H9 (cell line): ENCODE measurements at regions not wholly inside any gene's neighbourhood (a gene's known extent, or its start where the extent isn't known, plus 50 kb on each side); places are given as distances from the start of the nearest gene placed in this dataset.
"Not testable (repeated sequence)": the region's sequence is repeated elsewhere in the genome, so short reads cannot be mapped to it uniquely, and the experiment has no call there.

Experiments
- DNase-seq: peaks from one replicate; pipeline ENCODE4 v3.0.0-alpha.2; 2017
- H2AFZ ChIP-seq: one replicate; pipeline ENCODE4 v1.6.1; 2013; ENCODE audit warnings: mild to moderate bottlenecking, low read length, control low read depth, moderate library complexity
- H2AK5ac ChIP-seq: 2 replicates; pipeline ENCODE4 v1.6.1; 2013; ENCODE audit warnings: low read length, control low read depth, mixed read lengths; ENCODE audit not compliant: insufficient read length
- H2BK120ac ChIP-seq: one replicate; pipeline ENCODE4 v1.6.1; 2013; ENCODE audit warnings: low read depth, mild to moderate bottlenecking, low read length, control low read depth, inconsistent platforms; ENCODE audit not compliant: poor library complexity, severe bottlenecking
- H2BK12ac ChIP-seq: 2 replicates; pipeline ENCODE4 v1.6.1; 2013; ENCODE audit warnings: low read length, control low read depth, mixed read lengths, low read depth; ENCODE audit not compliant: insufficient read length
- H2BK15ac ChIP-seq: 2 replicates; pipeline ENCODE4 v1.6.1; 2013; ENCODE audit warnings: low read depth, low read length, control low read depth
- H2BK20ac ChIP-seq: one replicate; pipeline ENCODE4 v1.6.1; 2013; ENCODE audit warnings: low read depth, mild to moderate bottlenecking, low read length, control low read depth, inconsistent platforms; ENCODE audit not compliant: poor library complexity, severe bottlenecking
- H2BK5ac ChIP-seq: 2 replicates; pipeline ENCODE4 v1.6.1; 2013; ENCODE audit warnings: low read length, control low read depth, mixed read lengths; ENCODE audit not compliant: insufficient read length
- H3K14ac ChIP-seq: 2 replicates; pipeline ENCODE4 v1.6.1; 2013; ENCODE audit warnings: low read length, control low read depth; ENCODE audit not compliant: insufficient read depth
- H3K18ac ChIP-seq: 2 replicates; pipeline ENCODE4 v1.6.1; 2013; ENCODE audit warnings: low read depth, mild to moderate bottlenecking, mixed read lengths, low read length, control low read depth; ENCODE audit not compliant: insufficient read length
- H3K23ac ChIP-seq: 2 replicates; pipeline ENCODE4 v1.6.1; 2013; ENCODE audit warnings: low read length, control low read depth, mixed read lengths, low read depth; ENCODE audit not compliant: insufficient read length
- H3K23me2 ChIP-seq: 2 replicates; pipeline ENCODE4 v1.6.1; 2013; ENCODE audit warnings: low read depth, mild to moderate bottlenecking, mixed read lengths, low read length, control low read depth; ENCODE audit not compliant: insufficient read length, poor library complexity, severe bottlenecking
- H3K27ac ChIP-seq: 2 replicates; pipeline ENCODE4 v1.5.1; 2013; ENCODE audit warnings: low read length, control low read depth, mixed read lengths, low read depth; ENCODE audit not compliant: insufficient read length
- H3K27me3 ChIP-seq: 2 replicates; pipeline ENCODE4 v1.6.1; 2013; ENCODE audit warnings: low read length, control low read depth, inconsistent platforms; ENCODE audit not compliant: insufficient read depth
- H3K4ac ChIP-seq: 2 replicates; pipeline ENCODE4 v1.6.1; 2013; ENCODE audit warnings: low read depth, mild to moderate bottlenecking, control low read depth, inconsistent platforms, low read length, moderate library complexity
- H3K4me1 ChIP-seq: 2 replicates; pipeline ENCODE4 v1.6.1; 2013; ENCODE audit warnings: low read length, control low read depth, inconsistent platforms; ENCODE audit not compliant: insufficient read depth
- H3K4me2 ChIP-seq: 2 replicates; pipeline ENCODE4 v1.6.1; 2013; ENCODE audit warnings: low read length, control low read depth, mixed read lengths; ENCODE audit not compliant: insufficient read length, insufficient read depth
- H3K56ac ChIP-seq: 2 replicates; pipeline ENCODE4 v1.6.1; 2013; ENCODE audit warnings: low read depth, mild to moderate bottlenecking, mixed read lengths, low read length, control low read depth; ENCODE audit not compliant: insufficient read length
- H3K79me1 ChIP-seq: 2 replicates; pipeline ENCODE4 v1.6.1; 2013; ENCODE audit warnings: low read depth, mild to moderate bottlenecking, moderate library complexity, low read length, control low read depth, inconsistent platforms; ENCODE audit not compliant: insufficient read depth, poor library complexity, severe bottlenecking
- H3K79me2 ChIP-seq: 2 replicates; pipeline ENCODE4 v1.6.1; 2013; ENCODE audit warnings: low read length, control low read depth, inconsistent platforms; ENCODE audit not compliant: insufficient read depth
- H3K9ac ChIP-seq: 2 replicates; pipeline ENCODE4 v1.6.1; 2013; ENCODE audit warnings: low read length, control low read depth, mixed read lengths; ENCODE audit not compliant: insufficient read length; ENCODE audit errors: extremely low read depth
- H3K9me3 ChIP-seq: one replicate; pipeline ENCODE4 v1.6.1; 2013; ENCODE audit warnings: low read depth, low read length, inconsistent platforms; ENCODE audit not compliant: control insufficient read depth
- H3T11ph ChIP-seq: one replicate; pipeline ENCODE4 v1.6.1; 2013; ENCODE audit warnings: mild to moderate bottlenecking, low read length, control low read depth, inconsistent platforms
- H4K20me1 ChIP-seq: one replicate; pipeline ENCODE4 v1.6.1; 2013; ENCODE audit not compliant: control insufficient read depth, insufficient read length, insufficient read depth
- H4K5ac ChIP-seq: 2 replicates; pipeline ENCODE4 v1.6.1; 2013; ENCODE audit warnings: low read depth, mild to moderate bottlenecking, mixed read lengths, low read length, control low read depth; ENCODE audit not compliant: insufficient read length
- H4K8ac ChIP-seq: replicated peaks from 2 replicates; pipeline ENCODE4 v1.6.1; 2013; ENCODE audit warnings: low read length, control low read depth, mixed read lengths, low read depth; ENCODE audit not compliant: insufficient read length
- H4K91ac ChIP-seq: 2 replicates; pipeline ENCODE4 v1.6.1; 2013; ENCODE audit warnings: low read depth, mild to moderate bottlenecking, moderate library complexity, mixed read lengths, low read length, control low read depth; ENCODE audit not compliant: insufficient read length
- H3K27ac Mint-ChIP-seq, 3 experiments: 2 replicates in 2 of 3; 3 replicates in 1 of 3; pipeline ENCODE4 v1.8.0; 2020 to 2021; ENCODE audit warnings: mixed read lengths in 3 of 3, mild to moderate bottlenecking in 1 of 3, moderate library complexity in 1 of 3
- H3K27me3 Mint-ChIP-seq: 2 replicates; pipeline ENCODE4 v1.8.0; 2021; ENCODE audit warnings: low read depth, mild to moderate bottlenecking, moderate library complexity, mixed read lengths
- H3K36me3 Mint-ChIP-seq, 3 experiments: 2 replicates in 2 of 3; 3 replicates in 1 of 3; pipeline ENCODE4 v1.8.0; 2020 to 2021; ENCODE audit warnings: low read depth in 3 of 3, mixed read lengths in 3 of 3; ENCODE audit not compliant: insufficient read depth in 1 of 3
- H3K4me1 Mint-ChIP-seq, 2 experiments: 2 replicates each; pipeline ENCODE4 v1.8.0; 2020; ENCODE audit warnings: mixed read lengths in 2 of 2
- H3K4me3 Mint-ChIP-seq, 2 experiments: 2 replicates in 1 of 2; 3 replicates in 1 of 2; pipeline ENCODE4 v1.8.0; 2020 to 2021; ENCODE audit warnings: mild to moderate bottlenecking in 2 of 2, mixed read lengths in 2 of 2, moderate library complexity in 1 of 2
- H3K9me3 Mint-ChIP-seq, 2 experiments: 2 replicates in 1 of 2; 3 replicates in 1 of 2; pipeline ENCODE4 v1.8.0; 2020; ENCODE audit warnings: mild to moderate bottlenecking in 2 of 2, mixed read lengths in 2 of 2, moderate library complexity in 1 of 2
- WGBS: extraction: QIAGEN DNeasy Blood & Tissue Kit; methylation state at CpG from one replicate; pipeline ENCODE4 v1.1.7; 2013; ENCODE audit warnings: missing lambda C conversion rate, low lambda C conversion rate, mixed read lengths; ENCODE audit not compliant: insufficient read length; ENCODE audit errors: extremely low coverage; 5-methylcytosine and 5-hydroxymethylcytosine counted together
- TF ChIP-seq, protein P1 (sequence below): fragments of 200-600 bp; sonication (generic); conservative IDR thresholded peaks from 3 replicates; pipeline ENCODE4 v1.8.0; 2021; ENCODE audit warnings: antibody characterized with exemption, mild to moderate bottlenecking

DNA sequence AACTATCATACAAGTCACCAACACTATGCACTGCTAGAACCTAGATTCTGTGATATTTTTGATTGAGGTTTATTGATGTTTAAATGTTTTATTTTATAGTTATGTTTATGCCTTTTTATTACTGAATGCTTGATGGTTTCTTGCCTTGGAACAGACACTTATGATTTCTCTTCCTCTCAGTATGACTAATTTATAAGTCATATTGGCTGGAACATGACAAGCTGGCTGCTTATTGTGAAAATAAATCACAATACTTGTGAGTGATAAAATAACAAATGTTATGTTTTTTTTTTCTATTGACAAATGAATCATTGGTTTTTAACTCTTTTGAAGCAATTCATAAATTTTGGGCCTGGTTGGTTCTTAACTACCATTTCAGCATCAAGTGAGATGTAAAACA is 142.0 kb upstream of the MALRD1 start:
- no peak overlapping the region for H3K4ac ChIP-seq
- no peaks in the 10 kb centered on the region for H3K79me1 ChIP-seq
- Mint-ChIP-seq H3K4me1 (no peaks in the 10 kb centered on the region), H3K36me3 (no peaks in the 10 kb centered on the region), H3K27ac (no peak overlapping the region), H3K4me3 (no peak overlapping the region), H3K27me3 (no peaks in the 10 kb centered on the region), H3K9me3 (peaks cover 0 to 3% of the 10 kb centered on the region in 2 experiments; a peak in 1 of 5 replicates)
- no peaks in the 10 kb centered on the region for H3K9me3 ChIP-seq
- H3K4me1 ChIP-seq = no peaks in the 10 kb centered on the region
- H4K91ac ChIP-seq = no peak overlapping the region
- H3K18ac ChIP-seq = no peak overlapping the region
- no peak overlapping the region for H3K14ac ChIP-seq
- H2BK20ac ChIP-seq = no peak overlapping the region
- no peak overlapping the region for H2BK15ac ChIP-seq
- no peak for DNase-seq
- TF ChIP-seq, protein P1, sequence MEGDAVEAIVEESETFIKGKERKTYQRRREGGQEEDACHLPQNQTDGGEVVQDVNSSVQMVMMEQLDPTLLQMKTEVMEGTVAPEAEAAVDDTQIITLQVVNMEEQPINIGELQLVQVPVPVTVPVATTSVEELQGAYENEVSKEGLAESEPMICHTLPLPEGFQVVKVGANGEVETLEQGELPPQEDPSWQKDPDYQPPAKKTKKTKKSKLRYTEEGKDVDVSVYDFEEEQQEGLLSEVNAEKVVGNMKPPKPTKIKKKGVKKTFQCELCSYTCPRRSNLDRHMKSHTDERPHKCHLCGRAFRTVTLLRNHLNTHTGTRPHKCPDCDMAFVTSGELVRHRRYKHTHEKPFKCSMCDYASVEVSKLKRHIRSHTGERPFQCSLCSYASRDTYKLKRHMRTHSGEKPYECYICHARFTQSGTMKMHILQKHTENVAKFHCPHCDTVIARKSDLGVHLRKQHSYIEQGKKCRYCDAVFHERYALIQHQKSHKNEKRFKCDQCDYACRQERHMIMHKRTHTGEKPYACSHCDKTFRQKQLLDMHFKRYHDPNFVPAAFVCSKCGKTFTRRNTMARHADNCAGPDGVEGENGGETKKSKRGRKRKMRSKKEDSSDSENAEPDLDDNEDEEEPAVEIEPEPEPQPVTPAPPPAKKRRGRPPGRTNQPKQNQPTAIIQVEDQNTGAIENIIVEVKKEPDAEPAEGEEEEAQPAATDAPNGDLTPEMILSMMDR = no peak
- H3K27ac ChIP-seq = no peak overlapping the region
- no peaks in the 10 kb centered on the region for H4K20me1 ChIP-seq
- H2BK12ac ChIP-seq = no peak overlapping the region
- H3K27me3 ChIP-seq = no peaks in the 10 kb centered on the region
- H4K8ac ChIP-seq = no peak overlapping the region
- no peak overlapping the region for H3K9ac ChIP-seq
- H2AK5ac ChIP-seq = no peak overlapping the region
- no peak overlapping the region for H2BK120ac ChIP-seq
- H3K56ac ChIP-seq = no peak overlapping the region
- H2AFZ ChIP-seq = no peak overlapping the region
- no peak overlapping the region for H2BK5ac ChIP-seq
- no peak overlapping the region for H4K5ac ChIP-seq
- no peaks in the 10 kb centered on the region for H3K23me2 ChIP-seq
- no peak overlapping the region for H3T11ph ChIP-seq
- H3K4me2 ChIP-seq = no peak overlapping the region
- H3K23ac ChIP-seq = no peak overlapping the region
- H3K79me2 ChIP-seq = no peaks in the 10 kb centered on the region

DNA sequence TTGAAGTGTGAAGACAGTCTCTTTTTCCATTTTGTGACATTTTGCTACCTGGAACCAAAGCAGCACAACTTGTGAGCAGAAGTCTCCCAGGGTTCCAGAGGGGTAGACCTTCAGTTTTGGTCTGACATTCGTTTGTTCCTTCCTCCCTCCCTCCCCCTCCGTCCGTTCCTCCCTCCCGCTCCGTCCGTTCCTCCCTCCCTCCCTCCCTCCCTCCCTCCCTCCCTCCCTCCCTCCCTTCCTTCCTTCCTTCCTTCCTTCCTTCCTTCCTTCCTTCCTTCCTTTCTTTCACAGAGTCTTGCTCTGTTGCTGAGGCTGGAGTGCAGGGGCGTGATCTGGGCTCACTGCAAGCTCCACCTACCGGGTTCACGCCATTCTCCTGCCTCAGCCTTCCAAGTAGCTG is 131.2 kb upstream of the MALRD1 start:
- H4K20me1 ChIP-seq, H3K27ac Mint-ChIP-seq, H3K14ac ChIP-seq, H2BK5ac ChIP-seq, H2BK12ac ChIP-seq, H4K91ac ChIP-seq, H3K9me3 ChIP-seq, H4K8ac ChIP-seq, H3K79me1 ChIP-seq, H3K27me3 Mint-ChIP-seq, H3K56ac ChIP-seq, H3K27me3 ChIP-seq, H3K27ac ChIP-seq, H3K9ac ChIP-seq, H3K4me2 ChIP-seq, H3K23ac ChIP-seq, H3K23me2 ChIP-seq, DNase-seq, H3K9me3 Mint-ChIP-seq, H3K4ac ChIP-seq, H3K79me2 ChIP-seq, H2AK5ac ChIP-seq, H3K4me1 Mint-ChIP-seq, H3K4me3 Mint-ChIP-seq, H3T11ph ChIP-seq, H3K36me3 Mint-ChIP-seq, H3K18ac ChIP-seq, H2BK20ac ChIP-seq, H2BK120ac ChIP-seq, H2BK15ac ChIP-seq, H3K4me1 ChIP-seq, H2AFZ ChIP-seq, H4K5ac ChIP-seq: not testable (repeated sequence)
- WGBS = no CpG with 5 or more reads among the region's 9 CpGs
